DOHH2 (cell line): ENCODE measurements at regions not wholly inside any gene's neighbourhood (a gene's known extent, or its start where the extent isn't known, plus 50 kb on each side); places are given as distances from the start of the nearest gene placed in this dataset.

ENCODE experiments used
- H3F3A ChIP-seq: fragments of 200-600 bp; sonication (generic), shearing (Covaris generic); 2 replicates; pipeline ENCODE4 v1.6.0; 2016; ENCODE audit warnings: antibody characterized with exemption, mild to moderate bottlenecking; ENCODE audit not compliant: control insufficient read depth, insufficient read depth
- H3K27ac ChIP-seq: fragments of 200-600 bp; sonication (generic); 2 replicates; pipeline ENCODE4 v1.5.1; 2014; ENCODE audit warnings: low read depth, mild to moderate bottlenecking, low read length, moderate library complexity
- H3K27me3 ChIP-seq: fragments of 200-600 bp; sonication (generic); 2 replicates; pipeline ENCODE4 v1.6.1; 2014; ENCODE audit warnings: mild to moderate bottlenecking, low read length, mixed read lengths; ENCODE audit not compliant: control insufficient read depth
- H3K36me3 ChIP-seq: fragments of 200-600 bp; sonication (generic); 2 replicates; pipeline ENCODE4 v1.6.1; 2014; ENCODE audit warnings: mild to moderate bottlenecking, low read length, moderate library complexity, mixed read lengths; ENCODE audit not compliant: control insufficient read depth
- H3K4me1 ChIP-seq: fragments of 200-600 bp; sonication (generic); 2 replicates; pipeline ENCODE4 v1.6.1; 2014; ENCODE audit warnings: mild to moderate bottlenecking, low read length, mixed read lengths; ENCODE audit not compliant: control insufficient read depth
- H3K4me2 ChIP-seq: fragments of 200-600 bp; sonication (generic); 2 replicates; pipeline ENCODE4 v1.6.0; 2014; ENCODE audit warnings: mild to moderate bottlenecking, low read length, moderate library complexity
- H3K4me3 ChIP-seq: fragments of 200-600 bp; sonication (generic); 2 replicates; pipeline ENCODE4 v1.5.1; 2014; ENCODE audit warnings: mild to moderate bottlenecking, low read length, mixed read lengths
- H3K79me2 ChIP-seq: fragments of 200-600 bp; sonication (generic); 2 replicates; pipeline ENCODE4 v1.6.1; 2014; ENCODE audit warnings: mild to moderate bottlenecking, low read length, mixed read lengths; ENCODE audit not compliant: control insufficient read depth
- H3K9me2 ChIP-seq: fragments of 200-600 bp; sonication (generic); replicated peaks from 2 replicates; pipeline ENCODE4 v1.6.1; 2014; ENCODE audit warnings: mild to moderate bottlenecking, low read length, mixed read lengths; ENCODE audit not compliant: control insufficient read depth
- H3K9me3 ChIP-seq: fragments of 200-600 bp; sonication (generic); 2 replicates; pipeline ENCODE4 v1.6.1; 2014; ENCODE audit warnings: antibody characterized with exemption, low read length, mixed read lengths; ENCODE audit not compliant: control insufficient read depth, insufficient read depth
- H4K20me1 ChIP-seq: fragments of 200-600 bp; sonication (generic); 2 replicates; pipeline ENCODE4 v1.6.0; 2014; ENCODE audit warnings: low read depth, mild to moderate bottlenecking, antibody characterized with exemption, low read length, moderate library complexity; ENCODE audit not compliant: control insufficient read depth, insufficient read depth
- CTCF ChIP-seq: fragments of 200-600 bp; sonication (generic); IDR thresholded peaks from one replicate; pipeline ENCODE4 v1.5.1; 2014; ENCODE audit warnings: antibody characterized with exemption, mild to moderate bottlenecking, low read depth, low read length; ENCODE audit not compliant: poor library complexity, severe bottlenecking
- EZH2phosphoT487 ChIP-seq: fragments of 200-600 bp; sonication (generic); IDR thresholded peaks from 2 replicates; pipeline ENCODE4 v1.6.1; 2017; ENCODE audit warnings: borderline replicate concordance, mild to moderate bottlenecking, antibody characterized with exemption, low read length, moderate library complexity, mixed read lengths

GRCh38 chr2:120905824-120906571 lies 170.3 kb downstream of the GLI2 start:
- Histone ChIP-seq H3K27me3 (no peaks in the 10 kb centered on the region), H3K9me3 (no peaks in the 10 kb centered on the region), H3K27ac (no peak overlapping the region), H3K9me2 (no peaks in the 10 kb centered on the region), H3K4me3 (no peak overlapping the region), H3K4me2 (no peak overlapping the region), H3F3A (no peaks in the 10 kb centered on the region), H3K79me2 (no peaks in the 10 kb centered on the region), H4K20me1 (no peaks in the 10 kb centered on the region), H3K36me3 (no peaks in the 10 kb centered on the region), H3K4me1 (no peaks in the 10 kb centered on the region)
- TF ChIP-seq EZH2phosphoT487 (no peak), CTCF (no peak)

GRCh38 chr2:120906914-120907313 lies 171.2 kb downstream of the GLI2 start:
- no peaks in the 10 kb centered on the region for H3K4me1 ChIP-seq
- TF ChIP-seq EZH2phosphoT487 (no peak), CTCF (no peak)
- H3K27ac ChIP-seq = no peak overlapping the region
- H3K27me3 ChIP-seq = no peaks in the 10 kb centered on the region
- no peaks in the 10 kb centered on the region for H3K9me3 ChIP-seq
- no peaks in the 10 kb centered on the region for H4K20me1 ChIP-seq
- H3K79me2 ChIP-seq = no peaks in the 10 kb centered on the region
- H3K9me2 ChIP-seq = no peaks in the 10 kb centered on the region
- H3K4me2 ChIP-seq = no peak overlapping the region
- H3K4me3 ChIP-seq = no peak overlapping the region
- H3F3A ChIP-seq = no peaks in the 10 kb centered on the region
- H3K36me3 ChIP-seq = no peaks in the 10 kb centered on the region

GRCh38 chr2:120907822-120908221 lies 172.2 kb downstream of the GLI2 start:
- H4K20me1 ChIP-seq = no peaks in the 10 kb centered on the region
- no peak overlapping the region for H3K4me2 ChIP-seq
- TF ChIP-seq EZH2phosphoT487 (no peak), CTCF (no peak)

More at GRCh38 chr2:120907822-120908221, 172.2 kb downstream of the GLI2 start:
- no peaks in the 10 kb centered on the region for H3K9me2 ChIP-seq
- no peaks in the 10 kb centered on the region for H3K9me3 ChIP-seq
- H3K36me3 ChIP-seq = no peaks in the 10 kb centered on the region
- H3K27ac ChIP-seq = no peak overlapping the region
- H3K4me1 ChIP-seq = no peaks in the 10 kb centered on the region
- H3K79me2 ChIP-seq = no peaks in the 10 kb centered on the region
- H3F3A ChIP-seq = no peaks in the 10 kb centered on the region
- H3K4me3 ChIP-seq = no peak overlapping the region
- H3K27me3 ChIP-seq = no peaks in the 10 kb centered on the region
